WTC11 (cell line): ENCODE measurements at regions not wholly inside any gene's neighbourhood (a gene's known extent, or its start where the extent isn't known, plus 50 kb on each side); places are given as distances from the start of the nearest gene placed in this dataset.

Experiments
- ATF1 ChIP-seq: sonication (generic); formaldehyde crosslinking; IDR thresholded peaks from 2 replicates; pipeline ENCODE4 v1.8.1; 2023; ENCODE audit warnings: mild to moderate bottlenecking, moderate library complexity, missing genetic modification reagents
- MXD4 ChIP-seq: fragments of 250-450 bp; sonication (Bioruptor Pico); IDR thresholded peaks from 2 replicates; pipeline ENCODE4 v1.8.0; 2021; ENCODE audit warnings: mild to moderate bottlenecking, moderate library complexity, borderline replicate concordance
- TF ChIP-seq, protein P1 (sequence below): fragments of 200-600 bp; IDR thresholded peaks from 2 replicates; pipeline ENCODE4 v1.8.0; 2022; ENCODE audit warnings: antibody characterized with exemption
- TF ChIP-seq, protein P2 (sequence below): sonication (generic); formaldehyde crosslinking; IDR thresholded peaks from 2 replicates; pipeline ENCODE4 v1.8.1; 2022; ENCODE audit warnings: mild to moderate bottlenecking, moderate library complexity, missing genetic modification reagents
- TF ChIP-seq, protein P3 (sequence below): sonication (generic); formaldehyde crosslinking; IDR thresholded peaks from 2 replicates; pipeline ENCODE4 v1.8.1; 2022; ENCODE audit warnings: low read depth, missing genetic modification reagents, borderline replicate concordance
- TF ChIP-seq, protein P4 (sequence below): sonication (generic); formaldehyde crosslinking; IDR thresholded peaks from 2 replicates; pipeline ENCODE4 v1.8.1; 2023; ENCODE audit warnings: mild to moderate bottlenecking, missing genetic modification reagents, borderline replicate concordance

DNA sequence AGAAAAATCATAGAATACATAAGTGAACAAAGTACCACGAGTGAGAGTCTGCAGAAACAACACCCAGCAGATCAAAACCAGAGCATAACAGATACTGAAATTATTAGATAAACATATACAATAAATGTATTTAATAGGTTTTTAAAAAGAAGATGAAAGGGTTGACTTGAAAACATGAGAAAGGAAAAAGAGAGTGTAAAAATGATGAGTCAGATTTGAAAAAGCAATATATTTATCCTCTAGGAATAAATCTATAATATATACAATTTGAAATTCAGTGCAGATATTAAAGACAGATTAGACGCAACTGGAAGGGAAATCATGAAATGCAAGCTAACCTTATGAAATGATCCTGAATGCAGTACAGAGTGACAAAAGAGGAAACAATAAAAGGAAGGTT, 170.2 kb upstream of the RUNX1 start:
- TF ChIP-seq, protein P1, sequence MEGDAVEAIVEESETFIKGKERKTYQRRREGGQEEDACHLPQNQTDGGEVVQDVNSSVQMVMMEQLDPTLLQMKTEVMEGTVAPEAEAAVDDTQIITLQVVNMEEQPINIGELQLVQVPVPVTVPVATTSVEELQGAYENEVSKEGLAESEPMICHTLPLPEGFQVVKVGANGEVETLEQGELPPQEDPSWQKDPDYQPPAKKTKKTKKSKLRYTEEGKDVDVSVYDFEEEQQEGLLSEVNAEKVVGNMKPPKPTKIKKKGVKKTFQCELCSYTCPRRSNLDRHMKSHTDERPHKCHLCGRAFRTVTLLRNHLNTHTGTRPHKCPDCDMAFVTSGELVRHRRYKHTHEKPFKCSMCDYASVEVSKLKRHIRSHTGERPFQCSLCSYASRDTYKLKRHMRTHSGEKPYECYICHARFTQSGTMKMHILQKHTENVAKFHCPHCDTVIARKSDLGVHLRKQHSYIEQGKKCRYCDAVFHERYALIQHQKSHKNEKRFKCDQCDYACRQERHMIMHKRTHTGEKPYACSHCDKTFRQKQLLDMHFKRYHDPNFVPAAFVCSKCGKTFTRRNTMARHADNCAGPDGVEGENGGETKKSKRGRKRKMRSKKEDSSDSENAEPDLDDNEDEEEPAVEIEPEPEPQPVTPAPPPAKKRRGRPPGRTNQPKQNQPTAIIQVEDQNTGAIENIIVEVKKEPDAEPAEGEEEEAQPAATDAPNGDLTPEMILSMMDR = no peak
- no peak for TF ChIP-seq ATF1 (CRISPR knock-in tag)
- no peak for TF ChIP-seq MXD4 (CRISPR knock-in tag)
- TF ChIP-seq, protein P2, sequence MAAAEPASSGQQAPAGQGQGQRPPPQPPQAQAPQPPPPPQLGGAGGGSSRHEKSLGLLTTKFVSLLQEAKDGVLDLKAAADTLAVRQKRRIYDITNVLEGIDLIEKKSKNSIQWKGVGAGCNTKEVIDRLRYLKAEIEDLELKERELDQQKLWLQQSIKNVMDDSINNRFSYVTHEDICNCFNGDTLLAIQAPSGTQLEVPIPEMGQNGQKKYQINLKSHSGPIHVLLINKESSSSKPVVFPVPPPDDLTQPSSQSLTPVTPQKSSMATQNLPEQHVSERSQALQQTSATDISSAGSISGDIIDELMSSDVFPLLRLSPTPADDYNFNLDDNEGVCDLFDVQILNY (CRISPR knock-in tag) = no peak
- TF ChIP-seq, protein P3, sequence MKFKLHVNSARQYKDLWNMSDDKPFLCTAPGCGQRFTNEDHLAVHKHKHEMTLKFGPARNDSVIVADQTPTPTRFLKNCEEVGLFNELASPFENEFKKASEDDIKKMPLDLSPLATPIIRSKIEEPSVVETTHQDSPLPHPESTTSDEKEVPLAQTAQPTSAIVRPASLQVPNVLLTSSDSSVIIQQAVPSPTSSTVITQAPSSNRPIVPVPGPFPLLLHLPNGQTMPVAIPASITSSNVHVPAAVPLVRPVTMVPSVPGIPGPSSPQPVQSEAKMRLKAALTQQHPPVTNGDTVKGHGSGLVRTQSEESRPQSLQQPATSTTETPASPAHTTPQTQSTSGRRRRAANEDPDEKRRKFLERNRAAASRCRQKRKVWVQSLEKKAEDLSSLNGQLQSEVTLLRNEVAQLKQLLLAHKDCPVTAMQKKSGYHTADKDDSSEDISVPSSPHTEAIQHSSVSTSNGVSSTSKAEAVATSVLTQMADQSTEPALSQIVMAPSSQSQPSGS (CRISPR knock-in tag) = no peak
- TF ChIP-seq, protein P4, sequence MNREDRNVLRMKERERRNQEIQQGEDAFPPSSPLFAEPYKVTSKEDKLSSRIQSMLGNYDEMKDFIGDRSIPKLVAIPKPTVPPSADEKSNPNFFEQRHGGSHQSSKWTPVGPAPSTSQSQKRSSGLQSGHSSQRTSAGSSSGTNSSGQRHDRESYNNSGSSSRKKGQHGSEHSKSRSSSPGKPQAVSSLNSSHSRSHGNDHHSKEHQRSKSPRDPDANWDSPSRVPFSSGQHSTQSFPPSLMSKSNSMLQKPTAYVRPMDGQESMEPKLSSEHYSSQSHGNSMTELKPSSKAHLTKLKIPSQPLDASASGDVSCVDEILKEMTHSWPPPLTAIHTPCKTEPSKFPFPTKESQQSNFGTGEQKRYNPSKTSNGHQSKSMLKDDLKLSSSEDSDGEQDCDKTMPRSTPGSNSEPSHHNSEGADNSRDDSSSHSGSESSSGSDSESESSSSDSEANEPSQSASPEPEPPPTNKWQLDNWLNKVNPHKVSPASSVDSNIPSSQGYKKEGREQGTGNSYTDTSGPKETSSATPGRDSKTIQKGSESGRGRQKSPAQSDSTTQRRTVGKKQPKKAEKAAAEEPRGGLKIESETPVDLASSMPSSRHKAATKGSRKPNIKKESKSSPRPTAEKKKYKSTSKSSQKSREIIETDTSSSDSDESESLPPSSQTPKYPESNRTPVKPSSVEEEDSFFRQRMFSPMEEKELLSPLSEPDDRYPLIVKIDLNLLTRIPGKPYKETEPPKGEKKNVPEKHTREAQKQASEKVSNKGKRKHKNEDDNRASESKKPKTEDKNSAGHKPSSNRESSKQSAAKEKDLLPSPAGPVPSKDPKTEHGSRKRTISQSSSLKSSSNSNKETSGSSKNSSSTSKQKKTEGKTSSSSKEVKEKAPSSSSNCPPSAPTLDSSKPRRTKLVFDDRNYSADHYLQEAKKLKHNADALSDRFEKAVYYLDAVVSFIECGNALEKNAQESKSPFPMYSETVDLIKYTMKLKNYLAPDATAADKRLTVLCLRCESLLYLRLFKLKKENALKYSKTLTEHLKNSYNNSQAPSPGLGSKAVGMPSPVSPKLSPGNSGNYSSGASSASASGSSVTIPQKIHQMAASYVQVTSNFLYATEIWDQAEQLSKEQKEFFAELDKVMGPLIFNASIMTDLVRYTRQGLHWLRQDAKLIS (CRISPR knock-in tag) = no peak
